Right lobe of liver (tissue), 6 donors: ENCODE measurements at regions not wholly inside any gene's neighbourhood (a gene's known extent, or its start where the extent isn't known, plus 50 kb on each side); places are given as distances from the start of the nearest gene placed in this dataset.

Experiments
- ATAC-seq, 4 donors: fragments of 200-7000 bp; cut with Tn5 transposase; one replicate each; pipeline ENCODE4 v1.9.1; 2020; ENCODE audit warnings: mild to moderate bottlenecking in 4 of 4, moderate library complexity in 4 of 4
- DNase-seq, 3 donors: peaks; one replicate each; pipeline ENCODE4 v3.0.0-alpha.2; 2020
- H3K27ac ChIP-seq, 3 donors: fragments of 200-600 bp; one replicate each; pipeline ENCODE4 v1.8.0; 2022
- H3K27me3 ChIP-seq, 2 donors: fragments of 200-600 bp; one replicate each; pipeline ENCODE4 v1.8.0; 2022
- H3K36me3 ChIP-seq, 4 donors: fragments of 200-600 bp; sonication (generic) in 1 of 4; one replicate each; pipeline versions ENCODE4 v1.5.1 to v1.8.0; 2017 to 2022; ENCODE audit warnings: control low read depth in 1 of 4
- H3K4me1 ChIP-seq, 4 donors: fragments of 200-600 bp; sonication (generic) in 1 of 4; one replicate each; pipeline versions ENCODE4 v1.5.1 to v1.8.0; 2017 to 2022; ENCODE audit warnings: control low read depth in 1 of 4
- H3K4me3 ChIP-seq, 3 donors: fragments of 200-600 bp; one replicate each; pipeline ENCODE4 v1.8.0; 2022
- H3K9me3 ChIP-seq, 4 donors: fragments of 200-600 bp; sonication (generic) in 1 of 4; one replicate each; pipeline versions ENCODE4 v1.5.1 to v1.8.0; 2017 to 2022; ENCODE audit warnings: control low read depth in 1 of 4
- CTCF ChIP-seq, 4 donors: fragments of 200-600 bp in 3 of 4; fragments of 450-650 bp in 1 of 4; IDR thresholded peaks; one replicate each; pipeline versions ENCODE4 v1.5.1 to v1.8.0; 2016 to 2022; ENCODE audit warnings: antibody characterized with exemption in 4 of 4, mild to moderate bottlenecking in 2 of 4
- POLR2A ChIP-seq: fragments of 450-650 bp; IDR thresholded peaks from one replicate; pipeline ENCODE4 v1.6.1; 2017; ENCODE audit warnings: antibody characterized with exemption, mild to moderate bottlenecking
- WGBS: methylation state at CpG from one replicate; pipeline ENCODE4 v1.1.6; 2018; ENCODE audit warnings: low coverage, low lambda C conversion rate; ENCODE audit not compliant: insufficient coverage; ENCODE audit errors: missing lambda C conversion rate; 5-methylcytosine and 5-hydroxymethylcytosine counted together
- intact Hi-C, 2 donors: fragments of 100-400 bp; cut with DNase I; formaldehyde crosslinking; loops; one replicate each; pipeline versions ENCODE4 v1.11.2 to v1.14.1; 2022
- donor health status: DM: no; HTN: yes; CAD: no.
- donor health status: DM: no; HTN: no; CAD: no.
- donor health status: DM: no; HTN: no; CAD: no.
- donor health status: DM: no; HTN: yes; CAD: no.
- donor health status: DM: no; HTN: yes; CAD: no.

- Histone ChIP-seq H3K9me3 (no peaks in the 10 kb centered on the region), H3K4me3 (no peak overlapping the region), H3K36me3 (no peaks in the 10 kb centered on the region), H3K27me3 (no peaks in the 10 kb centered on the region), H3K4me1 (peaks cover 0 to 5% (median 0%) of the 10 kb centered on the region in 4 donors), H3K27ac (peak overlapping the region in 2 of 3 donors; percentile 53 to 68)
- ATAC-seq (no peak), DNase-seq (no peak)
- no peak for TF ChIP-seq POLR2A
- no peak for TF ChIP-seq CTCF (IDR thresholded peaks at IDR 0.05)
- intact Hi-C loops: no loop called here
- 88% methylated on average over 3 of the region's 3 CpGs for WGBS
Measured at GRCh38 chr2:43087413-43087812, 139.0 kb downstream of the ZFP36L2 start.

- Histone ChIP-seq H3K27me3 (no peaks in the 10 kb centered on the region), H3K9me3 (no peaks in the 10 kb centered on the region), H3K4me3 (no peak overlapping the region), H3K27ac (peak overlapping the region; percentile 53 to 68 (median 53)), H3K4me1 (peaks cover 0 to 5% (median 0%) of the 10 kb centered on the region in 4 donors), H3K36me3 (no peaks in the 10 kb centered on the region)
- intact Hi-C loops: no loop called here
- ATAC-seq (peak; percentile 53 to 74 (median 65)), DNase-seq (no peak)
- TF ChIP-seq CTCF (IDR thresholded peaks at IDR 0.05) (no peak), POLR2A (no peak)
- WGBS: 51% methylated on average over 10 of the region's 14 CpGs
Measured at GRCh38 chr2:43086451-43087221, 139.8 kb downstream of the ZFP36L2 start.

- TF ChIP-seq CTCF (IDR thresholded peaks at IDR 0.05) (no peak), POLR2A (no peak)
- 70% methylated on average over 7 of the region's 8 CpGs for WGBS
- Histone ChIP-seq H3K4me1 (peaks cover 0 to 5% (median 0%) of the 10 kb centered on the region in 4 donors), H3K9me3 (no peaks in the 10 kb centered on the region), H3K27me3 (no peaks in the 10 kb centered on the region), H3K36me3 (no peaks in the 10 kb centered on the region), H3K4me3 (no peak overlapping the region), H3K27ac (peak overlapping the region; percentile 23 to 53 (median 42))
- no peak for ATAC-seq
- intact Hi-C loops: no loop called here
- no peak for DNase-seq
Measured at GRCh38 chr2:43085929-43086328, 140.5 kb downstream of the ZFP36L2 start.

GRCh38 chr2:43085505-43085904, 140.9 kb downstream of the ZFP36L2 start:
- no peak for DNase-seq
- H3K27ac ChIP-seq: peak overlapping the region; percentile 23 to 53 (median 42)
- intact Hi-C loops: no loop called here
- TF ChIP-seq POLR2A: no peak
- TF ChIP-seq CTCF (IDR thresholded peaks at IDR 0.05): no peak
- no peaks in the 10 kb centered on the region for H3K9me3 ChIP-seq
- no peaks in the 10 kb centered on the region for H3K27me3 ChIP-seq
- H3K36me3 ChIP-seq: no peaks in the 10 kb centered on the region
- peaks cover 0 to 5% (median 0%) of the 10 kb centered on the region in 4 donors for H3K4me1 ChIP-seq
- no peak for ATAC-seq
- 93% methylated on average over 11 of the region's 11 CpGs for WGBS
- no peak overlapping the region for H3K4me3 ChIP-seq
